Smooth muscle cell (in vitro differentiated cells): ENCODE measurements at regions not wholly inside any gene's neighbourhood (a gene's known extent, or its start where the extent isn't known, plus 50 kb on each side); places are given as distances from the start of the nearest gene placed in this dataset.

ENCODE experiments used
- DNase-seq: peaks from one replicate; lab custom pipeline; 2025; ENCODE audit not compliant: unreplicated experiment; lab: John Stamatoyannopoulos, UW
- H2AFZ ChIP-seq: fragments of 200-600 bp; sonication (generic); 2 replicates; pipeline ENCODE4 v1.6.0; 2016; ENCODE audit warnings: antibody characterized with exemption, low read depth, mild to moderate bottlenecking
- H3F3A ChIP-seq: fragments of 200-600 bp; sonication (generic); 2 replicates; pipeline ENCODE4 v1.6.0; 2017; ENCODE audit warnings: antibody characterized with exemption, low read depth
- H3K27ac ChIP-seq: fragments of 200-600 bp; sonication (generic); 2 replicates; pipeline ENCODE4 v1.5.1; 2016; ENCODE audit warnings: low read depth, mild to moderate bottlenecking
- H3K27me3 ChIP-seq: fragments of 200-600 bp; sonication (generic); 2 replicates; pipeline ENCODE4 v1.6.1; 2016; ENCODE audit warnings: low read depth, mild to moderate bottlenecking
- H3K36me3 ChIP-seq: fragments of 200-600 bp; sonication (generic); 2 replicates; pipeline ENCODE4 v1.5.1; 2016; ENCODE audit warnings: low read depth
- H3K4me1 ChIP-seq: fragments of 200-600 bp; sonication (generic); 2 replicates; pipeline ENCODE4 v1.5.1; 2016; ENCODE audit warnings: low read depth
- H3K4me2 ChIP-seq: fragments of 200-600 bp; sonication (generic); 2 replicates; pipeline ENCODE4 v1.6.0; 2016; ENCODE audit warnings: mild to moderate bottlenecking
- H3K4me3 ChIP-seq: fragments of 200-600 bp; sonication (generic); 2 replicates; pipeline ENCODE4 v1.5.1; 2016; ENCODE audit warnings: mild to moderate bottlenecking
- H3K79me2 ChIP-seq: fragments of 200-600 bp; sonication (generic); 2 replicates; pipeline ENCODE4 v1.6.0; 2016; ENCODE audit warnings: low read depth, mild to moderate bottlenecking
- H3K9ac ChIP-seq: fragments of 200-600 bp; sonication (generic); 2 replicates; pipeline ENCODE4 v1.6.0; 2016; ENCODE audit warnings: low read depth
- H3K9me3 ChIP-seq: fragments of 200-600 bp; sonication (generic); replicated peaks from 2 replicates; pipeline ENCODE4 v1.5.1; 2016; ENCODE audit warnings: low read depth
- H4K20me1 ChIP-seq: fragments of 200-600 bp; sonication (generic); 2 replicates; pipeline ENCODE4 v1.6.0; 2016; ENCODE audit warnings: low read depth
- CTCF ChIP-seq: fragments of 200-600 bp; sonication (generic); IDR thresholded peaks from 2 replicates; pipeline ENCODE4 v1.5.1; 2017; ENCODE audit warnings: borderline replicate concordance, mild to moderate bottlenecking, antibody characterized with exemption; ENCODE audit not compliant: insufficient read depth, poor library complexity, severe bottlenecking
- WGBS: methylation state at CpG from one replicate; pipeline ENCODE4 v1.1.7; 2016; ENCODE audit warnings: low lambda C conversion rate; 5-methylcytosine and 5-hydroxymethylcytosine counted together

GRCh38 chr20:24840121-24840713, 108.9 kb upstream of the CST7 start:
- no peaks in the 10 kb centered on the region for H4K20me1 ChIP-seq
- no peak for DNase-seq
- H3K9me3 ChIP-seq = no peaks in the 10 kb centered on the region
- WGBS = 82% methylated on average over 8 of the region's 8 CpGs
- no peak overlapping the region for H3K27ac ChIP-seq
- H3K27me3 ChIP-seq = no peaks in the 10 kb centered on the region
- no peak overlapping the region for H3K4me2 ChIP-seq
- H3K4me3 ChIP-seq = no peak overlapping the region
- no peaks in the 10 kb centered on the region for H3K36me3 ChIP-seq
- TF ChIP-seq CTCF = no peak
- H3K4me1 ChIP-seq = peaks cover 10% of the 10 kb centered on the region
- no peak overlapping the region for H3K9ac ChIP-seq
- peak overlapping the region; percentile 48 for H2AFZ ChIP-seq
- no peaks in the 10 kb centered on the region for H3K79me2 ChIP-seq
- H3F3A ChIP-seq = no peaks in the 10 kb centered on the region

- Histone ChIP-seq H3K27ac (no peak overlapping the region), H3K9ac (no peak overlapping the region), H3K9me3 (no peaks in the 10 kb centered on the region), H3K27me3 (no peaks in the 10 kb centered on the region), H3K79me2 (no peaks in the 10 kb centered on the region), H4K20me1 (no peaks in the 10 kb centered on the region), H3F3A (no peaks in the 10 kb centered on the region), H3K36me3 (no peaks in the 10 kb centered on the region), H3K4me3 (no peak overlapping the region), H2AFZ (no peak overlapping the region), H3K4me2 (no peak overlapping the region), H3K4me1 (peaks cover 1% of the 10 kb centered on the region)
- DNase-seq = no peak
- TF ChIP-seq CTCF = no peak
- 87% methylated on average over 12 of the region's 12 CpGs for WGBS
Measured at GRCh38 chr20:24842274-24842917, 106.7 kb upstream of the CST7 start.

- no peak overlapping the region for H3K9ac ChIP-seq
- no peak overlapping the region for H2AFZ ChIP-seq
- no peaks in the 10 kb centered on the region for H3K36me3 ChIP-seq
- no peaks in the 10 kb centered on the region for H4K20me1 ChIP-seq
- H3K4me2 ChIP-seq = no peak overlapping the region
- no peaks in the 10 kb centered on the region for H3F3A ChIP-seq
- no peaks in the 10 kb centered on the region for H3K9me3 ChIP-seq
- no peaks in the 10 kb centered on the region for H3K4me1 ChIP-seq
- no peaks in the 10 kb centered on the region for H3K79me2 ChIP-seq
- no peaks in the 10 kb centered on the region for H3K27me3 ChIP-seq
- WGBS = 86% methylated on average over 7 of the region's 7 CpGs
- DNase-seq = no peak
- no peak overlapping the region for H3K27ac ChIP-seq
- no peak overlapping the region for H3K4me3 ChIP-seq
- TF ChIP-seq CTCF = no peak
Measured at GRCh38 chr20:24842918-24843715, 106.0 kb upstream of the CST7 start.
